ENCODE measurements at regions not wholly inside any gene's neighbourhood (a gene's known extent, or its start where the extent isn't known, plus 50 kb on each side); places are given as distances from the start of the nearest gene placed in this dataset.

GRCh38 chr5:4518903-4519672 lies 621.0 kb upstream of the ADAMTS16 start:
- no peak for TF ChIP-seq CTCF (IDR thresholded peaks at IDR 0.05)
- TF ChIP-seq POLR2A (IDR thresholded peaks at IDR 0.05), result no peak
